ENCODE measurements at regions not wholly inside any gene's neighbourhood (a gene's known extent, or its start where the extent isn't known, plus 50 kb on each side); places are given as distances from the start of the nearest gene placed in this dataset.

DNA sequence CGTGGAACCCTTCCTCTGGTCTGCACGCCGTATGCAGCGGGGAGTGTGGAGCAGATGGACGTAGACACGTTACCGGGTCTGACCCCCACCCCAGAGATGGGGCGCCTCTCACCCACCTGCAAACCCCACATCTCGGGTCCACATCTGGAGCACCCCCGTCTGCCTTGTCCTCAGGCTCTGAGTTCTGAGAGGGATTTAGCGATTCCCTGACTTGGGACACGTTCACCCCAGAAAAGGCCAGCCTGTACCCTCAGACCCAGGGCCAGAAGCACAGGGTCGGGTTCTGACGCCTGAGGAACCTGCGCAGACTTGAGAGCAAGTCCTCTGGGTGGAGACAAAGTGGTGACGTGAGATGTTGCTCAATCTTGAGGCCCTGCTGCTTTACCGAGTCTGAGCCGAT is 1138.5 kb downstream of the BRD1 start:
- DNase-seq (ENCODE audit: insufficient read length, low spot score) (no peak), FAIRE-seq (no peak)
- TF ChIP-seq, protein P1, sequence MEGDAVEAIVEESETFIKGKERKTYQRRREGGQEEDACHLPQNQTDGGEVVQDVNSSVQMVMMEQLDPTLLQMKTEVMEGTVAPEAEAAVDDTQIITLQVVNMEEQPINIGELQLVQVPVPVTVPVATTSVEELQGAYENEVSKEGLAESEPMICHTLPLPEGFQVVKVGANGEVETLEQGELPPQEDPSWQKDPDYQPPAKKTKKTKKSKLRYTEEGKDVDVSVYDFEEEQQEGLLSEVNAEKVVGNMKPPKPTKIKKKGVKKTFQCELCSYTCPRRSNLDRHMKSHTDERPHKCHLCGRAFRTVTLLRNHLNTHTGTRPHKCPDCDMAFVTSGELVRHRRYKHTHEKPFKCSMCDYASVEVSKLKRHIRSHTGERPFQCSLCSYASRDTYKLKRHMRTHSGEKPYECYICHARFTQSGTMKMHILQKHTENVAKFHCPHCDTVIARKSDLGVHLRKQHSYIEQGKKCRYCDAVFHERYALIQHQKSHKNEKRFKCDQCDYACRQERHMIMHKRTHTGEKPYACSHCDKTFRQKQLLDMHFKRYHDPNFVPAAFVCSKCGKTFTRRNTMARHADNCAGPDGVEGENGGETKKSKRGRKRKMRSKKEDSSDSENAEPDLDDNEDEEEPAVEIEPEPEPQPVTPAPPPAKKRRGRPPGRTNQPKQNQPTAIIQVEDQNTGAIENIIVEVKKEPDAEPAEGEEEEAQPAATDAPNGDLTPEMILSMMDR (IDR thresholded peaks at IDR 0.05; ENCODE audit: insufficient read depth, missing control alignments) = no peak

- TF ChIP-seq, protein P1 (IDR thresholded peaks at IDR 0.05; ENCODE audit: insufficient read depth, missing control alignments) = no peak
- DNase-seq (ENCODE audit: insufficient read length, low spot score) (no peak), FAIRE-seq (no peak)
These were observed 1139.3 kb downstream of the BRD1 start for GRCh38 chr22:48688366-48688765.

DNA sequence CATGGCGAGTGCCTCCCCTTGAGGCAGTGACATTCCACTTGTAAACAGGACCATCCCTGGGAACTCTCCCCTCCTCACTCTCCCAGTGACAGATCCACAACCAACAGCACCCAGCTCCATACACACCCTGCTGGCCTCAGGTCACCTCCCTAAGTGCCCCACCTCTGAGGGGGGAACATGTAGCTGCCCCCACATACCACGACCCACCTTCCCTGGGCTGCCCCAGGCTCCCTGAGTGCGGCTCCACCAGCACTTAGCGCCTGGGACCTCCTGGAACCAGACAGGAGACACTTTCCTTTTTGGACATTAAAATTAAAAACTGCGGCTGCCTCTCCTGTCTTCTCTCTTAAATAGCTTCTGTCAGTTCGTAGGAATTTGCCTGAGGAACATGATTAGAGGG is 1140.1 kb downstream of the BRD1 start:
- TF ChIP-seq, protein P1 (IDR thresholded peaks at IDR 0.05; ENCODE audit: insufficient read depth, missing control alignments) = no peak
- DNase-seq (ENCODE audit: insufficient read length, low spot score) = no peak
- FAIRE-seq = no peak

GRCh38 chr22:48686694-48687302 is 1140.9 kb downstream of the BRD1 start:
- TF ChIP-seq, protein P1 (IDR thresholded peaks at IDR 0.05; ENCODE audit: insufficient read depth, missing control alignments) = no peak
- FAIRE-seq (no peak), DNase-seq (ENCODE audit: insufficient read length, low spot score) (no peak)

DNA sequence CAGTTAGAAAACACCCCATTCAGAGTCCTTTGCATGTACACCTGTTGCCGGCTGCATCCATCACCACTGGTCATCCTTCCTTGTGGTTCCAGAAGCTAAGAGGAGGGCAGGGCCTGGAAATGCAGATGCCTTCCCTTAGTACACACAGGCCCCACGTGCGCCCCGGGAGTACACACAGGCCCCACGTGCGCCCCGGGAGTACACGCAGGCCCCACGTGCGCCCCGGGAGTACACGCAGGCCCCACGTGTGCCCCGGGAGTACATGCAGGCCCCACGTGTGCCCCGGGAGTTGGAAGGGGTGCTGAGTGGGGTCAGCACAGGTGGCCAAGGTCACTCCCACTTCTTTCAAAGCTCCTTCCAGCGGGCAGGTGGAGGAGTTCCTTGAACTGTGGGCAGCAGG is 1141.9 kb downstream of the BRD1 start:
- FAIRE-seq (no peak), DNase-seq (ENCODE audit: insufficient read length, low spot score) (no peak)
- TF ChIP-seq, protein P1 (IDR thresholded peaks at IDR 0.05; ENCODE audit: insufficient read depth, missing control alignments) = no peak

- no peak for DNase-seq (ENCODE audit: insufficient read length, low spot score)
- TF ChIP-seq, protein P1 (IDR thresholded peaks at IDR 0.05; ENCODE audit: insufficient read depth, missing control alignments) = no peak
- no peak for FAIRE-seq
These were observed 1144.0 kb downstream of the BRD1 start for GRCh38 chr22:48683640-48684039.

- TF ChIP-seq, protein P1 (IDR thresholded peaks at IDR 0.05; ENCODE audit: insufficient read depth, missing control alignments) = no peak
- FAIRE-seq = no peak
- no peak for DNase-seq (ENCODE audit: insufficient read length, low spot score)
These were observed 1145.2 kb downstream of the BRD1 start for GRCh38 chr22:48682504-48682903.

Data from D721Med (cell line).